Liver (tissue), 3 donors: ENCODE measurements at regions not wholly inside any gene's neighbourhood (a gene's known extent, or its start where the extent isn't known, plus 50 kb on each side); places are given as distances from the start of the nearest gene placed in this dataset.

ENCODE experiments used
- HNF4A ChIP-seq, 2 donors: conservative IDR thresholded peaks; 2 replicates each; pipeline ENCODE4 v1.6.1; 2016; ENCODE audit warnings: antibody characterized with exemption in 2 of 2, mild to moderate bottlenecking in 2 of 2
- SP1 ChIP-seq: IDR thresholded peaks from 2 replicates; pipeline ENCODE4 v1.6.1; 2018; ENCODE audit warnings: antibody characterized with exemption, mild to moderate bottlenecking
- TAF1 ChIP-seq: conservative IDR thresholded peaks from 2 replicates; pipeline ENCODE4 v1.6.1; 2016; ENCODE audit warnings: antibody characterized with exemption, mild to moderate bottlenecking
- TF ChIP-seq, protein P1 (sequence below): IDR thresholded peaks from 2 replicates; pipeline ENCODE4 v1.6.1; 2016; ENCODE audit warnings: antibody characterized with exemption
- TF ChIP-seq, protein P2 (sequence below): fragments of 150-350 bp; IDR thresholded peaks from 2 replicates; pipeline ENCODE4 v1.5.1; 2017; ENCODE audit warnings: improper control_type of control experiment, low read depth, low read length; ENCODE audit not compliant: missing input control
- TF ChIP-seq, protein P3 (sequence below): IDR thresholded peaks from 2 replicates; pipeline ENCODE4 v1.6.1; 2016; ENCODE audit warnings: antibody characterized with exemption
- TF ChIP-seq, protein P4 (sequence below): IDR thresholded peaks from 2 replicates; pipeline ENCODE4 v1.6.1; 2016; ENCODE audit warnings: antibody characterized with exemption, mild to moderate bottlenecking
- TF ChIP-seq, protein P5 (sequence below): IDR thresholded peaks from 2 replicates; pipeline ENCODE4 v1.6.1; 2016; ENCODE audit warnings: antibody characterized with exemption
- donor health status: healthy.
- donor health status: healthy.

DNA sequence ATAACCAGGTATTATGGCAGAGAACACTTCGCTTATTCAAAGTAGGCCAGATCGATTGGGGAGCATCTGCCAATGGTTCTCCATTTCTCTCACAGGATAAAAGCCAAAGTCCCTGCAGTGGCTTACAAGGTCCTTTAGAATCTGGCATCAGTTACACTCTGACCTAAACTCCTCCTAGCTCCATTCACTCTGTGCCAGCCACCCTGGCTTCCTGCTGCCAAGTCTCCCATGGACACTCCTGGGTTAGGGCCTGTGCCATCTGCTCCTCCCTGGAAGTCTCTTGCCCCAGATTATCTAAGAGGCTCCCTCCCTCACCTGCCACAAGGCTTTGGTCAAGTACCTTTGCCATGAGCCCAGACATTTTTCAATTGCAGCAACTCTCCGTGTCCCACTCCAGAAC is 649.2 kb downstream of the DACH1 start:
- TF ChIP-seq, protein P1, sequence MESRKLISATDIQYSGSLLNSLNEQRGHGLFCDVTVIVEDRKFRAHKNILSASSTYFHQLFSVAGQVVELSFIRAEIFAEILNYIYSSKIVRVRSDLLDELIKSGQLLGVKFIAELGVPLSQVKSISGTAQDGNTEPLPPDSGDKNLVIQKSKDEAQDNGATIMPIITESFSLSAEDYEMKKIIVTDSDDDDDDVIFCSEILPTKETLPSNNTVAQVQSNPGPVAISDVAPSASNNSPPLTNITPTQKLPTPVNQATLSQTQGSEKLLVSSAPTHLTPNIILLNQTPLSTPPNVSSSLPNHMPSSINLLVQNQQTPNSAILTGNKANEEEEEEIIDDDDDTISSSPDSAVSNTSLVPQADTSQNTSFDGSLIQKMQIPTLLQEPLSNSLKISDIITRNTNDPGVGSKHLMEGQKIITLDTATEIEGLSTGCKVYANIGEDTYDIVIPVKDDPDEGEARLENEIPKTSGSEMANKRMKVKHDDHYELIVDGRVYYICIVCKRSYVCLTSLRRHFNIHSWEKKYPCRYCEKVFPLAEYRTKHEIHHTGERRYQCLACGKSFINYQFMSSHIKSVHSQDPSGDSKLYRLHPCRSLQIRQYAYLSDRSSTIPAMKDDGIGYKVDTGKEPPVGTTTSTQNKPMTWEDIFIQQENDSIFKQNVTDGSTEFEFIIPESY, result no peak
- TF ChIP-seq, protein P2, sequence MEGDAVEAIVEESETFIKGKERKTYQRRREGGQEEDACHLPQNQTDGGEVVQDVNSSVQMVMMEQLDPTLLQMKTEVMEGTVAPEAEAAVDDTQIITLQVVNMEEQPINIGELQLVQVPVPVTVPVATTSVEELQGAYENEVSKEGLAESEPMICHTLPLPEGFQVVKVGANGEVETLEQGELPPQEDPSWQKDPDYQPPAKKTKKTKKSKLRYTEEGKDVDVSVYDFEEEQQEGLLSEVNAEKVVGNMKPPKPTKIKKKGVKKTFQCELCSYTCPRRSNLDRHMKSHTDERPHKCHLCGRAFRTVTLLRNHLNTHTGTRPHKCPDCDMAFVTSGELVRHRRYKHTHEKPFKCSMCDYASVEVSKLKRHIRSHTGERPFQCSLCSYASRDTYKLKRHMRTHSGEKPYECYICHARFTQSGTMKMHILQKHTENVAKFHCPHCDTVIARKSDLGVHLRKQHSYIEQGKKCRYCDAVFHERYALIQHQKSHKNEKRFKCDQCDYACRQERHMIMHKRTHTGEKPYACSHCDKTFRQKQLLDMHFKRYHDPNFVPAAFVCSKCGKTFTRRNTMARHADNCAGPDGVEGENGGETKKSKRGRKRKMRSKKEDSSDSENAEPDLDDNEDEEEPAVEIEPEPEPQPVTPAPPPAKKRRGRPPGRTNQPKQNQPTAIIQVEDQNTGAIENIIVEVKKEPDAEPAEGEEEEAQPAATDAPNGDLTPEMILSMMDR, result no peak
- TF ChIP-seq HNF4A (conservative IDR thresholded peaks at IDR 0.05), result no peak
- TF ChIP-seq, protein P3, sequence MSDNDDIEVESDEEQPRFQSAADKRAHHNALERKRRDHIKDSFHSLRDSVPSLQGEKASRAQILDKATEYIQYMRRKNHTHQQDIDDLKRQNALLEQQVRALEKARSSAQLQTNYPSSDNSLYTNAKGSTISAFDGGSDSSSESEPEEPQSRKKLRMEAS, result no peak
- TF ChIP-seq, protein P4, sequence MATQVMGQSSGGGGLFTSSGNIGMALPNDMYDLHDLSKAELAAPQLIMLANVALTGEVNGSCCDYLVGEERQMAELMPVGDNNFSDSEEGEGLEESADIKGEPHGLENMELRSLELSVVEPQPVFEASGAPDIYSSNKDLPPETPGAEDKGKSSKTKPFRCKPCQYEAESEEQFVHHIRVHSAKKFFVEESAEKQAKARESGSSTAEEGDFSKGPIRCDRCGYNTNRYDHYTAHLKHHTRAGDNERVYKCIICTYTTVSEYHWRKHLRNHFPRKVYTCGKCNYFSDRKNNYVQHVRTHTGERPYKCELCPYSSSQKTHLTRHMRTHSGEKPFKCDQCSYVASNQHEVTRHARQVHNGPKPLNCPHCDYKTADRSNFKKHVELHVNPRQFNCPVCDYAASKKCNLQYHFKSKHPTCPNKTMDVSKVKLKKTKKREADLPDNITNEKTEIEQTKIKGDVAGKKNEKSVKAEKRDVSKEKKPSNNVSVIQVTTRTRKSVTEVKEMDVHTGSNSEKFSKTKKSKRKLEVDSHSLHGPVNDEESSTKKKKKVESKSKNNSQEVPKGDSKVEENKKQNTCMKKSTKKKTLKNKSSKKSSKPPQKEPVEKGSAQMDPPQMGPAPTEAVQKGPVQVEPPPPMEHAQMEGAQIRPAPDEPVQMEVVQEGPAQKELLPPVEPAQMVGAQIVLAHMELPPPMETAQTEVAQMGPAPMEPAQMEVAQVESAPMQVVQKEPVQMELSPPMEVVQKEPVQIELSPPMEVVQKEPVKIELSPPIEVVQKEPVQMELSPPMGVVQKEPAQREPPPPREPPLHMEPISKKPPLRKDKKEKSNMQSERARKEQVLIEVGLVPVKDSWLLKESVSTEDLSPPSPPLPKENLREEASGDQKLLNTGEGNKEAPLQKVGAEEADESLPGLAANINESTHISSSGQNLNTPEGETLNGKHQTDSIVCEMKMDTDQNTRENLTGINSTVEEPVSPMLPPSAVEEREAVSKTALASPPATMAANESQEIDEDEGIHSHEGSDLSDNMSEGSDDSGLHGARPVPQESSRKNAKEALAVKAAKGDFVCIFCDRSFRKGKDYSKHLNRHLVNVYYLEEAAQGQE, result no peak
- no peak for TF ChIP-seq SP1
- TF ChIP-seq, protein P5, sequence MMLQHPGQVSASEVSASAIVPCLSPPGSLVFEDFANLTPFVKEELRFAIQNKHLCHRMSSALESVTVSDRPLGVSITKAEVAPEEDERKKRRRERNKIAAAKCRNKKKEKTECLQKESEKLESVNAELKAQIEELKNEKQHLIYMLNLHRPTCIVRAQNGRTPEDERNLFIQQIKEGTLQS, result no peak
- TF ChIP-seq TAF1, result no peak
